ENCODE measurements at regions not wholly inside any gene's neighbourhood (a gene's known extent, or its start where the extent isn't known, plus 50 kb on each side); places are given as distances from the start of the nearest gene placed in this dataset.

DNA sequence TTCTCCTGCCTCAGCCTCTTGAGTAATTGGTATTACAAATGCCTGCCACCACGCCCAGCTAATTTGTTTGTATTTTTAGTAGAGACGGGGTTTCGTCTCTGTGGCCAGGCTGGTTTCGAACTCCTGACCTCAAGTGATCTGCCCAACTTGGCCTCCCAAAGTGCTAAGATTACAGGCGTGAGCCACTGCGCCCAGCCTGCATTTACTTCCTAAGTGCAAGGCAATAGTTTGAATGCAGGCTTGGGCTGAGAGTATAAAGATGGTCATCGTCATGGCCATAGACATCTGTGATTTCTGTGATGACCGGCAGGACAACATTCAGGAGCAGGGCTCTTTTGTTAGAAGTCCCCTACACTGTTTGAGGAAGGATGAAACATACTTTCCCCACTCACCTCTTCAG lies 393.9 kb upstream of the SHH start:
- TF ChIP-seq POLR2A (IDR thresholded peaks at IDR 0.05) (no peak), CTCF (IDR thresholded peaks at IDR 0.05 in 4 of 5, conservative IDR thresholded peaks at IDR 0.05 in 1 of 5) (no peak)

All from gastrocnemius medialis (tissue), 4 donors.